NCI-H2081 (cell line): ENCODE measurements at regions not wholly inside any gene's neighbourhood (a gene's known extent, or its start where the extent isn't known, plus 50 kb on each side); places are given as distances from the start of the nearest gene placed in this dataset.

Experiments used
- DNase-seq, 2 experiments: peaks; one replicate each; lab custom pipeline; 2025; lab: John Stamatoyannopoulos, UW

GRCh38 chr16:63372283-63372682 lies 1336.0 kb upstream of the CDH8 start:
- no peak for DNase-seq

- no peak for DNase-seq
Observed at GRCh38 chr16:63365649-63366304, 1329.5 kb upstream of the CDH8 start.

GRCh38 chr16:63363738-63364137 lies 1327.5 kb upstream of the CDH8 start:
- DNase-seq = no peak

- peak in 1 of 2 experiments; percentile 35 for DNase-seq
Observed at GRCh38 chr16:63361032-63361624, 1324.9 kb upstream of the CDH8 start.

GRCh38 chr16:63349961-63350360 lies 1313.7 kb upstream of the CDH8 start:
- DNase-seq = no peak

- no peak for DNase-seq
Observed at GRCh38 chr16:63346000-63346399, 1309.8 kb upstream of the CDH8 start.

- DNase-seq = no peak
Observed at GRCh38 chr16:63337264-63337663, 1301.0 kb upstream of the CDH8 start.

GRCh38 chr16:63331111-63331510 lies 1294.9 kb upstream of the CDH8 start:
- DNase-seq = no peak

- DNase-seq = no peak
Observed at GRCh38 chr16:63326736-63327339, 1290.6 kb upstream of the CDH8 start.

GRCh38 chr16:63323722-63324705 lies 1287.8 kb upstream of the CDH8 start:
- DNase-seq = no peak

- no peak for DNase-seq
Observed at GRCh38 chr16:63323055-63323454, 1286.8 kb upstream of the CDH8 start.

GRCh38 chr16:63315229-63315628 lies 1279.0 kb upstream of the CDH8 start:
- no peak for DNase-seq

- no peak for DNase-seq
Observed at GRCh38 chr16:63312346-63312745, 1276.1 kb upstream of the CDH8 start.

GRCh38 chr16:63311313-63311712 lies 1275.1 kb upstream of the CDH8 start:
- no peak for DNase-seq

GRCh38 chr16:63302811-63303210 lies 1266.6 kb upstream of the CDH8 start:
- no peak for DNase-seq

GRCh38 chr16:63301349-63301748 lies 1265.1 kb upstream of the CDH8 start:
- DNase-seq = no peak

GRCh38 chr16:63298993-63299392 lies 1262.8 kb upstream of the CDH8 start:
- DNase-seq = no peak

GRCh38 chr16:63292036-63292435 lies 1255.8 kb upstream of the CDH8 start:
- no peak for DNase-seq

GRCh38 chr16:63289834-63290460 lies 1253.7 kb upstream of the CDH8 start:
- peak; percentile 32 to 37 for DNase-seq

- peak in 1 of 2 experiments; percentile 0 for DNase-seq
Observed at GRCh38 chr16:63287401-63287800, 1251.2 kb upstream of the CDH8 start.

GRCh38 chr16:63283721-63284120 lies 1247.5 kb upstream of the CDH8 start:
- DNase-seq = no peak

GRCh38 chr16:63244631-63245030 lies 1208.4 kb upstream of the CDH8 start:
- DNase-seq = no peak
